Stomach (tissue), 4 donors: ENCODE measurements at regions not wholly inside any gene's neighbourhood (a gene's known extent, or its start where the extent isn't known, plus 50 kb on each side); places are given as distances from the start of the nearest gene placed in this dataset.

Experiments used
- CTCF ChIP-seq, 7 experiments: fragments of 450-650 bp in 4 of 7; fragments of 200-600 bp in 3 of 7; sonication (generic) in 3 of 7; IDR thresholded peaks; one replicate each; pipeline ENCODE4 v1.5.1; 2016 to 2019; ENCODE audit warnings: antibody characterized with exemption in 7 of 7, control low read depth in 2 of 7, mild to moderate bottlenecking in 1 of 7
- POLR2A ChIP-seq, 4 donors: fragments of 450-650 bp; IDR thresholded peaks; one replicate each; pipeline ENCODE4 v1.6.1; 2016; ENCODE audit warnings: antibody characterized with exemption in 4 of 4, control low read depth in 2 of 4, mild to moderate bottlenecking in 1 of 4, moderate library complexity in 1 of 4
- POLR2AphosphoS5 ChIP-seq, 3 donors: sonication (generic); formaldehyde crosslinking; IDR thresholded peaks; one replicate each; pipeline ENCODE4 v1.6.1; 2016; ENCODE audit warnings: antibody characterized with exemption in 3 of 3

GRCh38 chr7:73963252-73963822, 64.6 kb upstream of the ELN start:
- no peak for TF ChIP-seq CTCF (IDR thresholded peaks at IDR 0.05)
- no peak for TF ChIP-seq POLR2A (IDR thresholded peaks at IDR 0.05)
- TF ChIP-seq POLR2AphosphoS5 (IDR thresholded peaks at IDR 0.05), result no peak
